Endodermal cell (in vitro differentiated cells): ENCODE measurements at regions not wholly inside any gene's neighbourhood (a gene's known extent, or its start where the extent isn't known, plus 50 kb on each side); places are given as distances from the start of the nearest gene placed in this dataset.

ENCODE experiments used
- DNase-seq: peaks from one replicate; pipeline ENCODE4 v3.0.0-alpha.2; 2017
- H3K27ac ChIP-seq: 2 replicates; pipeline ENCODE4 v1.5.1; 2013; ENCODE audit warnings: mild to moderate bottlenecking, low read depth, low read length, moderate library complexity
- H3K27me3 ChIP-seq: 2 replicates; pipeline ENCODE4 v1.6.1; 2013; ENCODE audit warnings: mild to moderate bottlenecking, low read length, moderate library complexity; ENCODE audit not compliant: insufficient read depth, control insufficient read depth, poor library complexity, severe bottlenecking
- H3K36me3 ChIP-seq: 2 replicates; pipeline ENCODE4 v1.7.0; 2013; ENCODE audit warnings: mild to moderate bottlenecking, low read length, moderate library complexity; ENCODE audit not compliant: control insufficient read depth, insufficient read depth
- H3K4me1 ChIP-seq: one replicate; pipeline ENCODE4 v1.7.0; 2013; ENCODE audit warnings: low read length; ENCODE audit not compliant: control insufficient read depth, insufficient read depth
- H3K4me3 ChIP-seq: 2 replicates; pipeline ENCODE4 v1.5.1; 2013; ENCODE audit warnings: mild to moderate bottlenecking, low read length, moderate library complexity
- H3K9ac ChIP-seq: 2 replicates; pipeline ENCODE4 v1.6.1; 2013; ENCODE audit warnings: mild to moderate bottlenecking, low read length, moderate library complexity; ENCODE audit not compliant: poor library complexity, severe bottlenecking; ENCODE audit errors: extremely low read depth
- H3K9me3 ChIP-seq: 2 replicates; pipeline ENCODE4 v1.6.1; 2013; ENCODE audit warnings: mild to moderate bottlenecking, low read length, moderate library complexity; ENCODE audit not compliant: control insufficient read depth
- H3K27ac Mint-ChIP-seq: 2 replicates; pipeline ENCODE4 v1.8.0; 2020; ENCODE audit warnings: mixed read lengths
- H3K27me3 Mint-ChIP-seq: 2 replicates; pipeline ENCODE4 v1.8.0; 2021; ENCODE audit warnings: mild to moderate bottlenecking, mixed read lengths; ENCODE audit not compliant: insufficient read depth
- H3K36me3 Mint-ChIP-seq: 2 replicates; pipeline ENCODE4 v1.8.0; 2020; ENCODE audit warnings: low read depth, mixed read lengths
- H3K4me1 Mint-ChIP-seq: 2 replicates; pipeline ENCODE4 v1.8.0; 2020; ENCODE audit warnings: mixed read lengths
- H3K4me3 Mint-ChIP-seq: 2 replicates; pipeline ENCODE4 v1.8.0; 2020; ENCODE audit warnings: mild to moderate bottlenecking, moderate library complexity, mixed read lengths
- H3K9me3 Mint-ChIP-seq: 2 replicates; pipeline ENCODE4 v1.8.0; 2020; ENCODE audit warnings: mild to moderate bottlenecking, mixed read lengths
- CTCF ChIP-seq: fragments of 200-600 bp; sonication (generic); conservative IDR thresholded peaks from 2 replicates; pipeline ENCODE4 v1.5.0; 2021; ENCODE audit warnings: antibody characterized with exemption, mild to moderate bottlenecking
- WGBS, 2 experiments: methylation state at CpG; one replicate each; pipeline versions ENCODE4 v1.1.5 to v1.1.7; 2013; ENCODE audit warnings: missing lambda C conversion rate in 2 of 2, mixed read lengths in 1 of 2; ENCODE audit not compliant: insufficient coverage in 1 of 2, insufficient read length in 1 of 2; 5-methylcytosine and 5-hydroxymethylcytosine counted together

GRCh38 chr17:77484111-77484510, 343.3 kb downstream of the SEC14L1 start:
- 97% methylated on average over 3 of the region's 3 CpGs; no CpG with 5 or more reads in 1 of the 2 experiments for WGBS, 2 experiments
- Histone ChIP-seq H3K4me3 (no peak overlapping the region), H3K36me3 (peaks cover 36% of the 10 kb centered on the region), H3K27me3 (no peaks in the 10 kb centered on the region), H3K4me1 (peaks cover 3% of the 10 kb centered on the region), H3K9me3 (no peaks in the 10 kb centered on the region), H3K9ac (no peak overlapping the region), H3K27ac (no peak overlapping the region)
- peaks cover 33% of the 10 kb centered on the region for H3K36me3 Mint-ChIP-seq
- H3K27ac Mint-ChIP-seq = no peak overlapping the region
- H3K9me3 Mint-ChIP-seq = no peaks in the 10 kb centered on the region
- no peaks in the 10 kb centered on the region for H3K27me3 Mint-ChIP-seq
- TF ChIP-seq CTCF = no peak
- DNase-seq = no peak
- H3K4me1 Mint-ChIP-seq = peaks cover 10% of the 10 kb centered on the region
- no peak overlapping the region for H3K4me3 Mint-ChIP-seq

GRCh38 chr17:77485089-77485833, 344.5 kb downstream of the SEC14L1 start:
- Histone ChIP-seq H3K4me3 (no peak overlapping the region), H3K27ac (no peak overlapping the region), H3K9me3 (no peaks in the 10 kb centered on the region), H3K4me1 (no peaks in the 10 kb centered on the region), H3K36me3 (peaks cover 42% of the 10 kb centered on the region), H3K9ac (no peak overlapping the region), H3K27me3 (no peaks in the 10 kb centered on the region)
- Mint-ChIP-seq H3K27ac (no peak overlapping the region), H3K27me3 (no peaks in the 10 kb centered on the region), H3K36me3 (peaks cover 38% of the 10 kb centered on the region), H3K4me1 (no peaks in the 10 kb centered on the region), H3K9me3 (no peaks in the 10 kb centered on the region), H3K4me3 (no peak overlapping the region)
- no peak for DNase-seq
- WGBS, 2 experiments = 100% methylated on average over 3 to 5 of the region's 5 CpGs
- no peak for TF ChIP-seq CTCF

- no peaks in the 10 kb centered on the region for H3K9me3 Mint-ChIP-seq
- 93 to 94% methylated on average over 11 to 17 of the region's 17 CpGs for WGBS, 2 experiments
- peaks cover 44% of the 10 kb centered on the region for H3K36me3 ChIP-seq
- H3K4me1 ChIP-seq = no peaks in the 10 kb centered on the region
- peak overlapping the region; percentile 30 for H3K27ac Mint-ChIP-seq
- TF ChIP-seq CTCF = no peak
- H3K9me3 ChIP-seq = no peaks in the 10 kb centered on the region
- H3K27me3 Mint-ChIP-seq = no peaks in the 10 kb centered on the region
- H3K27me3 ChIP-seq = no peaks in the 10 kb centered on the region
- no peak for DNase-seq
- H3K4me3 ChIP-seq = no peak overlapping the region
- peaks cover 39% of the 10 kb centered on the region for H3K36me3 Mint-ChIP-seq
- H3K4me1 Mint-ChIP-seq = no peaks in the 10 kb centered on the region
- no peak overlapping the region for H3K4me3 Mint-ChIP-seq
- no peak overlapping the region for H3K27ac ChIP-seq
- no peak overlapping the region for H3K9ac ChIP-seq
Measured at GRCh38 chr17:77487211-77487629, 346.5 kb downstream of the SEC14L1 start.
